SK-N-MC (cell line): ENCODE measurements at regions not wholly inside any gene's neighbourhood (a gene's known extent, or its start where the extent isn't known, plus 50 kb on each side); places are given as distances from the start of the nearest gene placed in this dataset.
"Not testable (repeated sequence)": the region's sequence is repeated elsewhere in the genome, so short reads cannot be mapped to it uniquely, and the experiment has no call there.

Source experiments
- DNase-seq: peaks from one replicate; pipeline ENCODE4 v3.0.0-alpha.2; 2011; ENCODE audit warnings: low read depth, low spot score
- H3K27ac ChIP-seq: fragments of 200-600 bp; sonication (generic); 2 replicates; pipeline ENCODE4 v1.5.1; 2016; ENCODE audit warnings: mixed run types
- H3K36me3 ChIP-seq: fragments of 200-600 bp; sonication (generic); 2 replicates; pipeline ENCODE4 v1.6.1; 2017; ENCODE audit warnings: antibody characterized with exemption, low read length, mixed read lengths; ENCODE audit not compliant: insufficient read depth
- H3K4me3 ChIP-seq: fragments of 200-600 bp; sonication (generic); 2 replicates; pipeline ENCODE4 v1.5.1; 2016
- H3K9ac ChIP-seq: fragments of 200-600 bp; sonication (generic); 2 replicates; pipeline ENCODE4 v1.8.0; 2017; ENCODE audit warnings: mixed run types, mixed read lengths; ENCODE audit not compliant: insufficient read length
- H3K9me3 ChIP-seq: fragments of 200-600 bp; sonication (generic); 2 replicates; pipeline ENCODE4 v1.6.1; 2017; ENCODE audit warnings: low read depth, mild to moderate bottlenecking, antibody characterized with exemption, low read length, moderate library complexity, mixed read lengths
- EZH2 ChIP-seq: fragments of 200-600 bp; sonication (generic); IDR thresholded peaks from one replicate; pipeline ENCODE4 v1.6.1; 2017; ENCODE audit warnings: antibody characterized with exemption
- FOXP2 ChIP-seq: optimal IDR thresholded peaks from 2 replicates; pipeline ENCODE3; 2011; ENCODE audit warnings: mild to moderate bottlenecking, moderate library complexity; ENCODE audit not compliant: insufficient read depth; ENCODE audit errors: extremely low read length, control extremely low read depth
- POLR2AphosphoS5 ChIP-seq: IDR thresholded peaks from 2 replicates; pipeline ENCODE4 v1.6.1; 2012; ENCODE audit warnings: mild to moderate bottlenecking, low read depth, low read length, borderline replicate concordance

GRCh38 chr9:78714576-78714975 is 417.7 kb downstream of the PSAT1 start:
- Histone ChIP-seq H3K27ac (no peak overlapping the region), H3K36me3 (no peaks in the 10 kb centered on the region), H3K9ac (no peak overlapping the region), H3K4me3 (no peak overlapping the region), H3K9me3 (no peaks in the 10 kb centered on the region)
- DNase-seq: no peak
- TF ChIP-seq EZH2 (no peak), POLR2AphosphoS5 (no peak), FOXP2 (no peak)

DNA sequence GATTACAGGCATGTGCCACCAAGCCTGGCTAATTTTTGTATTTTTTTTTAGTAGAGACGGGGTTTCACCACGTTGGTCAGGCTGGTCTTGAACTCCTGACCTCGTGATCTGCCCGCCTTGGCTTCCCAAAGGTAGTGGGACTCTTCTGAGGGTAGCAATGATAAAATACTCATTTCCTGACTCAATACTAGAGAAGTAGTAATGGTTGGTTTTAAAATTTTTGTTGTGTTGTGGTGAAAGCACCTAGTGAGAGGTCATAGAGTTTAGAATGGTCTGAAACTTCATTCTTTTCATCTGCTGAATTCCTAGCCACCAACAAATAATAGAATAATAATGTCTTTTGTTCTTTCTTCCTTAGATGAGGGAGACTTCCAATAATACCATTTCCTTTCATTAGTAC is 422.1 kb downstream of the PSAT1 start:
- H3K27ac ChIP-seq, H3K9me3 ChIP-seq, H3K9ac ChIP-seq, DNase-seq, H3K4me3 ChIP-seq, H3K36me3 ChIP-seq: not testable (repeated sequence)

DNA sequence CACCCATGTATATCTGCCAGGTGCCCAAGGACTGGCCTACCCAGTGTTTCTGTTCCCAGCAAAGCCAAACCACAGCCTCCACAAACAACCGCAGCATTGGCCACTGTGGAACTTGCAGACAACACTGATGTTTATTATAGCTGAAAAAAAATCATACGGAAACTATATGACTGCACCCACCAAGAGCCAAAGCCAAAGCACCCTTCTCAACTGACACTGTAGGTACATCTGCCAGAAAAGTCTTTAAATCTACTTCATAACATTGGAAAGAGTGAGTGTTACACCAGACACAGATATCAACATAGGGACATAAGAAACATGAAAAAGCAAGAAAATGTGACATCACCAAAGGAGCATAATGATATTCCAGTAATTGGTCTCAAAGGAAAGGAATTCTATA is 428.0 kb downstream of the PSAT1 start:
- DNase-seq: no peak
- Histone ChIP-seq H3K9ac (no peak overlapping the region), H3K4me3 (no peak overlapping the region), H3K9me3 (no peaks in the 10 kb centered on the region; the same call in 1 of the 2 replicates), H3K36me3 (no peaks in the 10 kb centered on the region), H3K27ac (no peak overlapping the region)
- no peak for TF ChIP-seq EZH2
- TF ChIP-seq FOXP2: no peak
- no peak for TF ChIP-seq POLR2AphosphoS5

- Histone ChIP-seq H3K4me3 (no peak overlapping the region), H3K9ac (no peak overlapping the region), H3K36me3 (no peaks in the 10 kb centered on the region), H3K9me3 (no peaks in the 10 kb centered on the region; the same call in 1 of the 2 replicates), H3K27ac (no peak overlapping the region)
- DNase-seq: no peak
- TF ChIP-seq FOXP2 (no peak), EZH2 (no peak), POLR2AphosphoS5 (no peak)
Observed at GRCh38 chr9:78725503-78725902, 428.6 kb downstream of the PSAT1 start.

- Histone ChIP-seq H3K9me3 (no peaks in the 10 kb centered on the region), H3K9ac (no peak overlapping the region), H3K4me3 (no peak overlapping the region), H3K27ac (no peak overlapping the region), H3K36me3 (no peaks in the 10 kb centered on the region)
- TF ChIP-seq FOXP2: no peak
- no peak for TF ChIP-seq POLR2AphosphoS5
- no peak for TF ChIP-seq EZH2
- no peak for DNase-seq
Observed at GRCh38 chr9:78745331-78745730, 448.4 kb downstream of the PSAT1 start.

DNA sequence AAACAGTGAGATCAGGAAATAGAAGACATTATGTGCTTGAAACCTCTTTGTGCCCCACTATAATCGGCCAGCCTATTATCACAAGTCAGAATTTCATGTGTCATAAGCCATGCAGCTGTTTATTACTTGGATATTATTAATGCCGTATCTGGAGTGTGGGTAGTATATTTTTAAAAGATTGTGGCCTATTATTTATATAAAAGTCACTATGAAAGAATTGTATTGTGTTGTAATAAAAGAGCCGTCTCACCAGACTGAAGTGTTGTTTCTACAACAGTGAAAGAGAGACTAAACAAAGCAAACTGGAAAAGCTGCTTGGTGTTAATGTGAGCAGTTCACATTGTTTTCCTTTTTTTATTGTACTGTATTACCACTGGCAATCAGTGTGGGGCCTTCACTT is 449.1 kb downstream of the PSAT1 start:
- Histone ChIP-seq H3K9me3 (no peaks in the 10 kb centered on the region), H3K36me3 (no peaks in the 10 kb centered on the region), H3K4me3 (no peak overlapping the region), H3K9ac (no peak overlapping the region), H3K27ac (no peak overlapping the region)
- DNase-seq: no peak
- no peak for TF ChIP-seq POLR2AphosphoS5
- TF ChIP-seq FOXP2: no peak
- TF ChIP-seq EZH2: no peak

DNA sequence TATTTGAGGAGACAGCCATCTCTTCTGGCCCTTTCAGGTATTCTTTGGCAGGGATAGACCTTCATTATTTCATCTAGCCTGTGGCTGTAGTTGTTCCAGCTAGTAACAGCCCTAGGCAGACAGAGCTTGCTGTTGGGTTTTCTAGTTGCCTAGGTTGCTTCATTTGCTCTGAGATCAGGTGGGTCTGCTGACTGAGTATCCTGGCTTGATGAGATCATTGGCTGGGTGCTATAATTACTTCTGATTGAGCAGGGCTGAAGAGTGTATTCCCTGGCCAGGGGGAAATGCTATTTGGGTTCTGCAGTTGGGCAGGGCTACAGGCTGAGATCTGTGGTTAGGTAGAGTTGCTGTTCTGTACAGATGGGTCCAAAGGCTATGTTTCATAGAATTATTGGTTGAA is 456.1 kb downstream of the PSAT1 start:
- Histone ChIP-seq H3K9ac (no peak overlapping the region), H3K27ac (no peak overlapping the region), H3K4me3 (no peak overlapping the region), H3K36me3 (no peaks in the 10 kb centered on the region), H3K9me3 (no peaks in the 10 kb centered on the region)
- TF ChIP-seq POLR2AphosphoS5: no peak
- TF ChIP-seq EZH2: no peak
- TF ChIP-seq FOXP2: no peak
- DNase-seq: no peak

DNA sequence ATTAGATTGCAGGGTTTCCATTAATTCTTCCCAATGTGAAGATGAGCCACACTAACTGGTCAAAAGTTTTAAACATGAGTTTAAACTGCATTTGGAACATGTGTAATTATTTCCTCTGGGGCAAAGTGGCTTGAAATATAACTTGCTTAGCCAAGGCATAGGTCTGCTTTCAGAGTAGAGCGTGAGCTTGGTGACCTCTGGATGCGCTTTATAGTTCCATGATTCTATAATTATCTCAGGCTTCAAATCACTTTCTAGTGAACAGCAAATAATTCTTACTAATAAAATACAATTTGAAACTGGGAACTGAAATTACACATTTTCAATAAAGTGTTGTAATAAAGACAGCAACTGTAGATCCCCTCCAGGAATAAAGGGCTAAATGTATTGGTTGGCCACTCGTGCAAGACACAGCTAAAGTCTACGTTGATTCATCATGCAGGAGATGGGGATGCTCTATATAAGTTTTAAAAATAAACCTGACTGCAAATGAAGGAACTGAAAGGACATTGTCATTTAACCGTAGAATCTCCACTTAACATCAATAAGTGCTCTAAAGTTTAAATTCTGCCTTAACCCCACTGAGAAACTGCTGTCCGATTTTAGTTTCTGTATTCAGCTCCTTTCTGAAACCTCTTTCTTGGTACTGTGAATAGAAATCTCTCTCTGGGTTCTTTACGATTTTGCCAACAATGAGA is 460.0 kb downstream of the PSAT1 start:
- Histone ChIP-seq H3K36me3 (no peaks in the 10 kb centered on the region), H3K9me3 (no peaks in the 10 kb centered on the region), H3K9ac (no peak overlapping the region), H3K27ac (no peak overlapping the region), H3K4me3 (no peak overlapping the region)
- TF ChIP-seq FOXP2 (no peak), POLR2AphosphoS5 (no peak), EZH2 (no peak)
- no peak for DNase-seq

DNA sequence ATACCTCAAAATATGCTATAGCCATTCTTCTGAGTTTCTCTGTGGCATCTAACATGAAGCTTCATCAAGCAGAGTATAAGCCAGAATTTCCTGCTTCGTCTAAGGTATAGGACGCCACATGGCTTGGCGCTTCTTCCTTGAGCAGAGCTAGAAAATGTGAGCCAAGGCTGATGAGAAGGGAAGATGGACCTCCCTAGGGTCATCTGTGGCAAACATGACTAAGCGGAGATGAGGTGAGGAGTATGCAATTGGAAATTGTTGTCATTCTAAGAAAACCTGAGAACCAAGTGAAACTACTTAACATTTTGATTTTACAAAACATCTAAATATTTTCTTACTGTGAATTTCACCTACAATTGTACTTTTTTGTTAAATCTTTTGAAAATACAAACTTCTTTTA is 466.5 kb downstream of the PSAT1 start:
- H3K9me3 ChIP-seq: no peaks in the 10 kb centered on the region
- H3K36me3 ChIP-seq: no peaks in the 10 kb centered on the region
- H3K4me3 ChIP-seq: no peak overlapping the region
- TF ChIP-seq POLR2AphosphoS5 (no peak), FOXP2 (no peak), EZH2 (no peak)
- DNase-seq: no peak
- no peak overlapping the region for H3K27ac ChIP-seq
- H3K9ac ChIP-seq: no peak overlapping the region
